ENCODE measurements at regions not wholly inside any gene's neighbourhood (a gene's known extent, or its start where the extent isn't known, plus 50 kb on each side); places are given as distances from the start of the nearest gene placed in this dataset.
"Not testable (repeated sequence)": the region's sequence is repeated elsewhere in the genome, so short reads cannot be mapped to it uniquely, and the experiment has no call there.

DNA sequence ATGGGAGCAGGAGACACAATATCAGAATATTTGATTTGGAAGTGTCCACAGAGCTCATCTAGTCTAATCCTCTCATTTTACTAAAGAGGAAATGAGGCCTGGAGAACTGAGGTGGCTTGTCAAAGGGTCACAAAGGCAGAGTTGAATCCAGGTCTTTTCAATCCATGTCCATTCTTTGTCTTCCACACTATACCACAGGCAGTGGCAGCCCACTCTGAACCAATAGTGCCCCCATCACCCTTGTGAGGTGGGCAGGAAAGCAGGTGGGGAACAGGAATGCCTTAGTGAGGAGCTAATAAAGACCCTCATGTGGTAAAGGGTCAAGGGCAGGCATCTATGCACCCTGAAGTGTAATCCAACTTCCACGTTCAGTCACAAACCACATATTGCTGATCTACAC lies 134.8 kb upstream of the EGLN3 start:
- H3K36me3 Mint-ChIP-seq (ENCODE audit: low read depth, unreplicated experiment) = no peaks in the 10 kb centered on the region
- TF ChIP-seq, protein P1, sequence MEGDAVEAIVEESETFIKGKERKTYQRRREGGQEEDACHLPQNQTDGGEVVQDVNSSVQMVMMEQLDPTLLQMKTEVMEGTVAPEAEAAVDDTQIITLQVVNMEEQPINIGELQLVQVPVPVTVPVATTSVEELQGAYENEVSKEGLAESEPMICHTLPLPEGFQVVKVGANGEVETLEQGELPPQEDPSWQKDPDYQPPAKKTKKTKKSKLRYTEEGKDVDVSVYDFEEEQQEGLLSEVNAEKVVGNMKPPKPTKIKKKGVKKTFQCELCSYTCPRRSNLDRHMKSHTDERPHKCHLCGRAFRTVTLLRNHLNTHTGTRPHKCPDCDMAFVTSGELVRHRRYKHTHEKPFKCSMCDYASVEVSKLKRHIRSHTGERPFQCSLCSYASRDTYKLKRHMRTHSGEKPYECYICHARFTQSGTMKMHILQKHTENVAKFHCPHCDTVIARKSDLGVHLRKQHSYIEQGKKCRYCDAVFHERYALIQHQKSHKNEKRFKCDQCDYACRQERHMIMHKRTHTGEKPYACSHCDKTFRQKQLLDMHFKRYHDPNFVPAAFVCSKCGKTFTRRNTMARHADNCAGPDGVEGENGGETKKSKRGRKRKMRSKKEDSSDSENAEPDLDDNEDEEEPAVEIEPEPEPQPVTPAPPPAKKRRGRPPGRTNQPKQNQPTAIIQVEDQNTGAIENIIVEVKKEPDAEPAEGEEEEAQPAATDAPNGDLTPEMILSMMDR (IDR thresholded peaks at IDR 0.05; ENCODE audit: unreplicated experiment) = no peak
- no peaks in the 10 kb centered on the region for H3K9me3 Mint-ChIP-seq (ENCODE audit: unreplicated experiment)
- no peak overlapping the region for H3K4me3 Mint-ChIP-seq (ENCODE audit: unreplicated experiment)
- H3K4me1 Mint-ChIP-seq (ENCODE audit: unreplicated experiment) = peaks cover 2% of the 10 kb centered on the region
- H3K27ac Mint-ChIP-seq (ENCODE audit: unreplicated experiment) = no peak overlapping the region
- DNase-seq (ENCODE audit: low spot score) = no peak
- no peaks in the 10 kb centered on the region for H3K27me3 Mint-ChIP-seq (ENCODE audit: unreplicated experiment)

GRCh38 chr14:34081576-34082136 lies 130.8 kb upstream of the EGLN3 start:
- H3K9me3 Mint-ChIP-seq (ENCODE audit: unreplicated experiment) = no peaks in the 10 kb centered on the region
- no peak overlapping the region for H3K27ac Mint-ChIP-seq (ENCODE audit: unreplicated experiment)
- TF ChIP-seq, protein P1 (IDR thresholded peaks at IDR 0.05; ENCODE audit: unreplicated experiment) = no peak

DNA sequence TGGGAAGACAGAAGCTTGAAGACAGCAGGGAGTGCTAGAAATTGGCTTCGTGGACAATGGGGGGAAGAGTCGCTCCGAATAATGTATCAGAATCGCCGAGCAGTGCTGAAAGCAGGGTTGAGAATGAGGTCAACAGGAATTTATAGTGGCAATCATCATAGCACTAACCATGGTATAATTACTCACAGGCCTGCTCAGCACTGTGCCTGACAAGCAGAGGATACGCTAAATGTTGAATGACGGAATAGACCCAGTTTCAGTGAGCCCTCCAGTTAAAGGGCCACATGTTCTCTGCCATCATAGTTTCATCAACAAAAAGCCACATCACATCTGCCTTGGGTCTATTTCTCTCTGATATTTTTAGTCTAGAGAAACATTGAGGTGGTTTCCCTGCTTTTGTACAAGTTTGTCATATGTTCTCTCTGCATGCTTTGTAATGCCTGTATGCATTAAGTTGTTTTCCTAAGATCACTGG lies 130.3 kb upstream of the EGLN3 start:
- Mint-ChIP-seq H3K27ac (ENCODE audit: unreplicated experiment) (no peak overlapping the region), H3K4me3 (ENCODE audit: unreplicated experiment) (no peak overlapping the region), H3K9me3 (ENCODE audit: unreplicated experiment) (no peaks in the 10 kb centered on the region), H3K36me3 (ENCODE audit: low read depth, unreplicated experiment) (no peaks in the 10 kb centered on the region), H3K4me1 (ENCODE audit: unreplicated experiment) (peaks cover 9% of the 10 kb centered on the region), H3K27me3 (ENCODE audit: unreplicated experiment) (peaks cover 5% of the 10 kb centered on the region)
- no peak for DNase-seq (ENCODE audit: low spot score)
- TF ChIP-seq, protein P1 (IDR thresholded peaks at IDR 0.05; ENCODE audit: unreplicated experiment) = no peak

More at GRCh38 chr14:34081576-34082136, 130.8 kb upstream of the EGLN3 start:
- no peak for DNase-seq (ENCODE audit: low spot score)
- no peaks in the 10 kb centered on the region for H3K36me3 Mint-ChIP-seq (ENCODE audit: low read depth, unreplicated experiment)
- H3K4me3 Mint-ChIP-seq (ENCODE audit: unreplicated experiment) = no peak overlapping the region
- peaks cover 5% of the 10 kb centered on the region for H3K27me3 Mint-ChIP-seq (ENCODE audit: unreplicated experiment)
- peaks cover 9% of the 10 kb centered on the region for H3K4me1 Mint-ChIP-seq (ENCODE audit: unreplicated experiment)

- H3K27me3 Mint-ChIP-seq (ENCODE audit: unreplicated experiment); H3K4me3 Mint-ChIP-seq (ENCODE audit: unreplicated experiment); DNase-seq (ENCODE audit: low spot score); H3K36me3 Mint-ChIP-seq (ENCODE audit: low read depth, unreplicated experiment); H3K27ac Mint-ChIP-seq (ENCODE audit: unreplicated experiment); H3K9me3 Mint-ChIP-seq (ENCODE audit: unreplicated experiment): not testable (repeated sequence)
- peaks cover 11% of the 10 kb centered on the region for H3K4me1 Mint-ChIP-seq (ENCODE audit: unreplicated experiment)
These were observed 128.8 kb upstream of the EGLN3 start for GRCh38 chr14:34079643-34080042.

DNA sequence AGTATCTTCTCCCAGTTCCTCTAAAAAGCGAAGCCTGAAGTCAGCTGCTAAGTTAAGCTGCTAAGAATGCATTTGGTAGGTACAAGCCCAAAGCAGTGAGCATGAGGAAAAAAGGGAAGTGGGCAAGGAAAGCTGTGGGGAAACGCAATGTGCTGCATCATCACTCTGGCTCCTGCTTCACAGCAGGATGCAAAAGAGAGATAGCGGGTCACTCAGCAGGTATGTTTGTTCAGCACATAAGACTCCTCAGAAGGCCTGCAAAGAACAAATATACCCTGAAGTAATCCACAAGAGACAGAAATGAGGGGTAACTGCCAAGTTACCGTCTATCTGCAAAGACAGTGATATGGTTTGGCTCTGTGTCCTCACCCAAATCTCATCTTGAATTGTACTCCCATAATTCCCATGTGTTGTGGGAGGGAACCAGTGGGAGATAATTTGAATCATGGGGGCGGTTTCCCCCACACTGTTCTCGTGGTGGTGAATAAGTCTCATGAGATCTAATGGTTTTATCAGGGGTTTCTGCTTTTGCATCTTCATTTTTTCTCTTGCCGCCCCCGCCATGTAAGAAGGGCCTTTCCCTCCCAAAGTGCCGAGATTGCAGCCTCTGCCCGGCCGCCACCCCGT lies 127.4 kb upstream of the EGLN3 start:
- DNase-seq (ENCODE audit: low spot score) = no peak
- Mint-ChIP-seq H3K27ac (ENCODE audit: unreplicated experiment) (no peak overlapping the region), H3K4me3 (ENCODE audit: unreplicated experiment) (no peak overlapping the region), H3K4me1 (ENCODE audit: unreplicated experiment) (peaks cover 11% of the 10 kb centered on the region), H3K9me3 (ENCODE audit: unreplicated experiment) (no peaks in the 10 kb centered on the region), H3K36me3 (ENCODE audit: low read depth, unreplicated experiment) (no peaks in the 10 kb centered on the region), H3K27me3 (ENCODE audit: unreplicated experiment) (peaks cover 5% of the 10 kb centered on the region)
- TF ChIP-seq, protein P1 (IDR thresholded peaks at IDR 0.05; ENCODE audit: unreplicated experiment) = no peak
